ENCODE measurements at regions not wholly inside any gene's neighbourhood (a gene's known extent, or its start where the extent isn't known, plus 50 kb on each side); places are given as distances from the start of the nearest gene placed in this dataset.

DNA sequence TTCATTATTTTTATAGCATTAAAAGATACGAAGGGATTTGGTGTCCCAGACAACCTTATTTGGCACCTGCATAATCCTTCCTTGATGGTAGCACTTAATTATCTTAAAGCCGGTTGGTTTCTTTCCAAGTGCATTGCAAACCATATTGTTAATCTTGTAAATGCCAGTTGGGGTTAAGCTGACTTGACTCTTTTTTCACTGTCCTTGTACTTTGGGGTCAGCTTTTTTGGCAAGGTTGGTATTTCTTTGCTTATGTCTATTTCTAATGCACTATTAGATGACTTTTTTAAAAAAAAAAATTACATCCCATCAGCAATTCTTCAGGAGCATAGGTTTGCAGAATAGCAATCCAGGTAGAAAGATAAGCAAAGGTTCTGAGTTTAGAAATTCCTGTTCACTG lies 466.8 kb upstream of the TLE4 start:
- Histone ChIP-seq H3K27ac (no peak overlapping the region), H3K36me3 (no peaks in the 10 kb centered on the region), H3K27me3 (no peaks in the 10 kb centered on the region), H3K4me1 (no peaks in the 10 kb centered on the region), H3K4me3 (no peak overlapping the region), H3K9me3 (no peaks in the 10 kb centered on the region)
- DNase-seq (no peak), ATAC-seq (no peak)
- intact Hi-C loops (cut with DNase I; ENCODE audit: low total_unique reads), result no loop called here
- in situ Hi-C loops (cut with MboI; ENCODE audit: low sequenced_read_pairs in 4 of 4), result no loop called here
- TF ChIP-seq, protein P1, sequence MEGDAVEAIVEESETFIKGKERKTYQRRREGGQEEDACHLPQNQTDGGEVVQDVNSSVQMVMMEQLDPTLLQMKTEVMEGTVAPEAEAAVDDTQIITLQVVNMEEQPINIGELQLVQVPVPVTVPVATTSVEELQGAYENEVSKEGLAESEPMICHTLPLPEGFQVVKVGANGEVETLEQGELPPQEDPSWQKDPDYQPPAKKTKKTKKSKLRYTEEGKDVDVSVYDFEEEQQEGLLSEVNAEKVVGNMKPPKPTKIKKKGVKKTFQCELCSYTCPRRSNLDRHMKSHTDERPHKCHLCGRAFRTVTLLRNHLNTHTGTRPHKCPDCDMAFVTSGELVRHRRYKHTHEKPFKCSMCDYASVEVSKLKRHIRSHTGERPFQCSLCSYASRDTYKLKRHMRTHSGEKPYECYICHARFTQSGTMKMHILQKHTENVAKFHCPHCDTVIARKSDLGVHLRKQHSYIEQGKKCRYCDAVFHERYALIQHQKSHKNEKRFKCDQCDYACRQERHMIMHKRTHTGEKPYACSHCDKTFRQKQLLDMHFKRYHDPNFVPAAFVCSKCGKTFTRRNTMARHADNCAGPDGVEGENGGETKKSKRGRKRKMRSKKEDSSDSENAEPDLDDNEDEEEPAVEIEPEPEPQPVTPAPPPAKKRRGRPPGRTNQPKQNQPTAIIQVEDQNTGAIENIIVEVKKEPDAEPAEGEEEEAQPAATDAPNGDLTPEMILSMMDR (IDR thresholded peaks at IDR 0.05 in 4 of 5, conservative IDR thresholded peaks at IDR 0.05 in 1 of 5), result no peak

DNA sequence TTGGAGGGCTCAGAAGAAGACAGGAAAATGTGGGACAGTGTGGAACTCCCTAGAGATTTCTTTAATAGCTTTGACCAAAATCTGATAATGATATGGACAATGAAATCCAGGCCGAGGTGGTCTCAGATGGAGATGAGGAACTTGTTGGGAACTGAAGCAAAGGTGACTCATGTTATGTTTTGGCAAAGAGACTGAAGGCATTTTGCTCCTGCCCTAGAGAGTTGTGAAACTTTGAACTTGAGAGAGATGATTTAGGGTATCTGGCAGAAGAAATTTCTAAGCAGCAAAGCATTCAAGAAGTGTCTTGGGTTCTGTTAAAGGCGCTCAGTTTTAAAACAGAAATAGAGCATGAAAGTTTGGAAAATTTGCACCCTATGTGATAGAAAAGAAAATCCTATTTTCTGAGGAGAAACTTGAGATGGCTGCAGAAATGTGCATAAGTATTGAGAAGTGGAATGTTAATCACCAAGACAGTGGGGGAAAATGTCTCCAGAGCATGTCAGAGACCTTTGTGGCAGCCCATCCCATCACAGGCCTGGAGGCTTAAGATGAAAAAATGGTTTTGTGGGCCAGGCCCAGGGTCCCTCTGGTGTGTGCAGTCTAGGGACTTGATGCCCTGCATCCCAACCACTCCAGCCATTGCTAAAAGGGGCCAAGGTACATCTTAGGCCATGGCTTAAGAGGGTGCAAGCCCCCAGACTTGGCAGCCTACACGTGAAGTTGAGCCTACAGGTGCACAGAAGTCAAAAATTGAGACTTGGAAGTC lies 463.7 kb upstream of the TLE4 start:
- intact Hi-C loops (cut with DNase I; ENCODE audit: low total_unique reads) (no loop called here), in situ Hi-C loops (cut with MboI; ENCODE audit: low sequenced_read_pairs in 4 of 4) (no loop called here)
- no peak for DNase-seq
- Histone ChIP-seq H3K27ac (no peak overlapping the region), H3K27me3 (no peaks in the 10 kb centered on the region), H3K36me3 (no peaks in the 10 kb centered on the region), H3K4me1 (no peaks in the 10 kb centered on the region), H3K9me3 (no peaks in the 10 kb centered on the region), H3K4me3 (no peak overlapping the region)
- ATAC-seq, result no peak
- TF ChIP-seq, protein P1 (IDR thresholded peaks at IDR 0.05 in 4 of 5, conservative IDR thresholded peaks at IDR 0.05 in 1 of 5), result no peak
- no peak for TF ChIP-seq POLR2A (IDR thresholded peaks at IDR 0.05)

DNA sequence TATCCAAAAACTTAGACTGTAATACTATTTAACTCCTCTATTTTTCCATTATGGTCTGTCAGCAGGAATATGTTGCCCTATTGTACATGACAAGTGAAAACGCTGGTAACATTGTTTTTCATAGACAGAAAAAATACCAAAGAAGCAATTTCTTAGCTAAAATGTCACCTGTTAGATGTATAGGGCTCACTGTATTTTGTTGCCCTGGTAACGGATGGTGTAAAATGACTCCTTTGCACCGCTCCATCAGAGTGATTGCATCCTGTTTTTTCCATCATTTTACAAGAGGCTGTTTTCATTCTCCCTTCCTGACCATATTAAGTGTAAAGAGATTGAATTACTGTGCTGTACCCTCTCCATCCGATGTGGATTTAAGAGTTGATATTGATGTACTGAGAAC lies 460.1 kb upstream of the TLE4 start:
- intact Hi-C loops (cut with DNase I; ENCODE audit: low total_unique reads), result no loop called here

DNA sequence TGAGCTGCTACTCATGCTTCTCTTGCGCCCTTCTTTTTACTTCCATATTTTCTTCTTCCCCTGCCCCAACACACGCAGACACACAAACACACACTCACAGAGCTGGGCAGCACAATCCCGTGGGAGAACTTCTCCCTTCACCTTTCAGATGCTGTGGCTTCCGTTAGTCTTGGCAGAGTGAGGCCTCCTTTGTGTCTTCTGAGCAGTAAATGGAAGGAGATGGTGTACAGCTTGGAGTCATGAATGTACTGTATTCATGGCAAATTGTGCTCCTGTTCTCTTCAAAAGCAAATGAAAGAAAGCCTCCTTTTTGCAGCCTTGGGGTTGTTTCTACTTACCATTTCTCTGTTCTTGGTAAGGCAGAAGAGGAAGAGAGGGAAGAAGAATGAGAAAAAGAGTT lies 456.6 kb upstream of the TLE4 start:
- Histone ChIP-seq H3K27ac (no peak overlapping the region), H3K9me3 (no peaks in the 10 kb centered on the region), H3K27me3 (no peaks in the 10 kb centered on the region), H3K4me3 (no peak overlapping the region), H3K4me1 (no peaks in the 10 kb centered on the region), H3K36me3 (no peaks in the 10 kb centered on the region)
- in situ Hi-C loops (cut with MboI; ENCODE audit: low sequenced_read_pairs in 4 of 4) (no loop called here), intact Hi-C loops (cut with DNase I; ENCODE audit: low total_unique reads) (no loop called here)
- ATAC-seq (no peak), DNase-seq (no peak)
- TF ChIP-seq POLR2A (IDR thresholded peaks at IDR 0.05), result no peak
- TF ChIP-seq, protein P1 (IDR thresholded peaks at IDR 0.05 in 4 of 5, conservative IDR thresholded peaks at IDR 0.05 in 1 of 5), result no peak

More for the DNA sequence above, 460.1 kb upstream of the TLE4 start:
- TF ChIP-seq, protein P1 (IDR thresholded peaks at IDR 0.05 in 4 of 5, conservative IDR thresholded peaks at IDR 0.05 in 1 of 5), result no peak
- no peak for TF ChIP-seq POLR2A (IDR thresholded peaks at IDR 0.05)
- ATAC-seq (no peak), DNase-seq (no peak)
- Histone ChIP-seq H3K36me3 (no peaks in the 10 kb centered on the region), H3K27me3 (no peaks in the 10 kb centered on the region), H3K9me3 (no peaks in the 10 kb centered on the region), H3K4me3 (no peak overlapping the region), H3K27ac (no peak overlapping the region), H3K4me1 (no peaks in the 10 kb centered on the region)
- in situ Hi-C loops (cut with MboI; ENCODE audit: low sequenced_read_pairs in 4 of 4), result no loop called here

DNA sequence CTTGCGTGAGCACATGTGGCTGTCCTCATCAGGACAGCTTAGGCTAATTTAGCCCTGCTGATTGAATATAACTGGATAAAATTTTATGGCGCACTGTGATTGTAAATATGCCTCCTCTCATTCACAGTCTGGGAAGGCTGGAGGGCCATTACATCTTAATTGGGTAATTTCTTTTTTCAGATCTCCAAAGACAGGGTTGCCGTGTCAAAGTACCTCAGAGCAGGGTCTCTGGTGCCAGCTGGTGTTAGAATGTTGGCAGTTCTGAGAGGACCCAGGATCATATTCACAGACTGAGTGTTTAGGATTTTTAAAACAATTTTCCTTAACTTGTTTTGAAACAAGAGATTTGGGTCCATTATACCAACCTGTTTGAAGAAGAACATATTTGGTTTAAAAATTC lies 455.7 kb upstream of the TLE4 start:
- Histone ChIP-seq H3K4me3 (no peak overlapping the region), H3K27me3 (no peaks in the 10 kb centered on the region), H3K36me3 (no peaks in the 10 kb centered on the region), H3K9me3 (no peaks in the 10 kb centered on the region), H3K27ac (no peak overlapping the region), H3K4me1 (no peaks in the 10 kb centered on the region)
- DNase-seq (no peak), ATAC-seq (no peak)
- in situ Hi-C loops (cut with MboI; ENCODE audit: low sequenced_read_pairs in 4 of 4), result no loop called here
- intact Hi-C loops (cut with DNase I; ENCODE audit: low total_unique reads), result no loop called here
- no peak for TF ChIP-seq POLR2A (IDR thresholded peaks at IDR 0.05)

Measured in gastrocnemius medialis (tissue), 4 donors.